Choroid plexus epithelial cell (primary cell): ENCODE measurements at regions not wholly inside any gene's neighbourhood (a gene's known extent, or its start where the extent isn't known, plus 50 kb on each side); places are given as distances from the start of the nearest gene placed in this dataset.
"Not testable (repeated sequence)": the region's sequence is repeated elsewhere in the genome, so short reads cannot be mapped to it uniquely, and the experiment has no call there.

ENCODE experiments used
- DNase-seq: peaks from one replicate; pipeline ENCODE4 v3.0.0-alpha.2; 2010; ENCODE audit warnings: low read depth
- H3K4me3 ChIP-seq: 2 replicates; pipeline ENCODE4 v1.5.1; 2011; ENCODE audit warnings: low read depth, mild to moderate bottlenecking, control low read depth, low read length, moderate library complexity
- CTCF ChIP-seq: conservative IDR thresholded peaks from 2 replicates; pipeline ENCODE4 v1.5.1; 2011; ENCODE audit warnings: low read depth, mild to moderate bottlenecking, control low read depth, inconsistent platforms, low read length, moderate library complexity

DNA sequence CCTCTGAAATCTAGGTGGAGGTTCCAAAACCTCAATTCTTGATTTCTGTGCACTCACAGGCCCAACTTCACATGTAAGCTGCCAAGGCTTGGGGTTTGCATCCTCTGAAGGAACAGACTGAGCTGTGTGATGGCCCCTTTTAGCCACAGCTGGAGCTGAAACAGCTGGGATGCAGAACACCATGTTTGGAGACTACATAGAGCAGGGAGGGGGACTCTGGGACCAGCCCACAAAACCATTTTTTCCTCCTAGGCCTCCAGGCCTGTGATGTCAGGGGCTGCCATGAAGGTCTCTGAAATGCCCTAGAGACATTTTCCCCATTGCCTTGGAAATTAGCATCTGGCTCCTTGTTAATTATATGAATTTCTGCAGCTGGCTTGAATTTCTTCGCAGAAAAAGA is 1025.9 kb upstream of the NOVA1 start:
- no peak for DNase-seq
- no peak for TF ChIP-seq CTCF
- H3K4me3 ChIP-seq, result no peak overlapping the region

GRCh38 chr14:27634056-27634970 is 1036.5 kb upstream of the NOVA1 start:
- H3K4me3 ChIP-seq, result no peak overlapping the region
- DNase-seq, result no peak
- no peak for TF ChIP-seq CTCF

- not testable (repeated sequence) for DNase-seq, H3K4me3 ChIP-seq
These were observed 1042.9 kb upstream of the NOVA1 start for GRCh38 chr14:27640688-27641087.

- no peak for DNase-seq
- H3K4me3 ChIP-seq, result no peak overlapping the region
- no peak for TF ChIP-seq CTCF
These were observed 1044.5 kb upstream of the NOVA1 start for GRCh38 chr14:27642251-27642866.

DNA sequence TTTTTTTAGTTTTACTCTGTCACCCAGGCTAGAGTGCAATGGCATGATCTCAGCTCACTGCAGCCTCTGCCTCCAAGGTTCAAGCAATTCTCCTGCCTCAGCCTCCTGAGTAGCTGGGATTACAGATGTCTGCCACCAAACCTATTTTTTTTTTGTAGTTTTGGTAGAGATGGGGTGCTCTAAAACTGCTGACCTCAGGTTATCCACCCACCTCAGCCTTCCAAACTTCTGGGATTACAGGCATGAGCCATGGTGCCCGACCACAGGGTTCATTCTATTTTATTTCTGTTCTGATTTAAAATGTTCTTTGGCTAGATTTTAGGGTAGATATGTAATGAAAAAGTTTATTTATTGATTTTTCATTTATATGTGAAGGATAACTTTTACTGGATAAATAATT is 1062.8 kb upstream of the NOVA1 start:
- no peak overlapping the region for H3K4me3 ChIP-seq
- DNase-seq, result no peak
- no peak for TF ChIP-seq CTCF

GRCh38 chr14:27668531-27668930 is 1070.7 kb upstream of the NOVA1 start:
- DNase-seq, result no peak
- TF ChIP-seq CTCF, result no peak
- no peak overlapping the region for H3K4me3 ChIP-seq

GRCh38 chr14:27672047-27672446 is 1074.2 kb upstream of the NOVA1 start:
- DNase-seq, result no peak
- no peak overlapping the region for H3K4me3 ChIP-seq
- no peak for TF ChIP-seq CTCF

DNA sequence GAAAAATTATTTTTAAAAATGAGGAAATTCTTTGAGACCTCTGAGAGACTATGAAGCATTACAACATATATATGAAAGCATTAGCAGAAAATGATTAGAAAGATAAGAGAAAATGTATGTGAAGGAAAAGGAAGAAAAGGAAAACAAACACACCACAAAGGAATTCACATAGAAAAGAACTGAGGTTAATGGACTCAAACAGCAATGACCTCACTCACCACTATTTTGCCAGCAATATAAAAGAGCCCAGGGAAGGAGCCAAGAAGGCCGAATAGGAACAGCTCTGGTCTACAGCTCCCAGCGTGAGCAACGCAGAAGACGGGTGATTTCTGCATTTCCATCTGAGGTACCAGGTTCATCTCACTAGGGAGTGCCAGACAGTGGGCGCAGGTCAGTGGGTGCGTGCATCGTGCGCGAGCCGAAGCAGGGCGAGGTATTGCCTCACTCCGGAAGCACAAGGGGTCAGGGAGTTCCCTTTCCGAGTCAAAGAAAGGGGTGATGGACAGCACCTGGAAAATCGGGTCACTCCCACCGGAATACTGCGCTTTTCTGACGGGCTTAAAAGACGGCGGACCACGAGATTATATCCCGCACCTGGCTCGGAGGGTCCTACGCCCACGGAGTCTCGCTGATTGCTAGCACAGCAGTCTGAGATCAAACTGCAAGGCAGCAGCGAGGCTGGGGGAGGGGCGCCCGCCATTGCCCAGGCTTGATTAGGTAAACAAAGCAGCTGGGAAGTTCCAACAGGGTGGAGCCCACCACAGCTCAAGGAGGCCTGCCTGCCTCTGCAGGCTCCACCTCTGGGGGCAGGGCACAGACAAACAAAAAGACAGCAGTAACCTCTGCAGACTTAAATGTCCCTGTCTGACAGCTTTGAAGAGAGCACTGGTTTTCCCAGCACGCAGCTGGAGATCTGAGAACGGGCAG is 1075.2 kb upstream of the NOVA1 start:
- not testable (repeated sequence) for DNase-seq, H3K4me3 ChIP-seq
